WTC11 (cell line): ENCODE measurements at regions not wholly inside any gene's neighbourhood (a gene's known extent, or its start where the extent isn't known, plus 50 kb on each side); places are given as distances from the start of the nearest gene placed in this dataset.

ENCODE experiments used
- ATAC-seq: fragments of 200-7000 bp; cut with Tn5 transposase; 2 replicates; pipeline ENCODE4 v1.10.0; 2021; ENCODE audit warnings: mild to moderate bottlenecking, moderate library complexity
- CTCF ChIA-PET: fragments of 300-600 bp; sonication (Branson Sonifier 250); formaldehyde crosslinking; loops from one replicate; lab custom pipeline; 2021; ENCODE audit warnings: antibody characterized with exemption; lab: Charles Lee
- POLR2A ChIA-PET: fragments of 350-600 bp; sonication (Branson Sonifier 250); formaldehyde crosslinking; loops from one replicate; lab custom pipeline; 2021; ENCODE audit warnings: antibody characterized with exemption; lab: Charles Lee
- DNase-seq: peaks from one replicate; pipeline ENCODE4 v3.0.0; 2021; ENCODE audit warnings: low spot score
- H3K27ac Mint-ChIP-seq: 2 replicates; pipeline ENCODE4 v1.8.0; 2021; ENCODE audit warnings: mixed read lengths
- H3K27me3 Mint-ChIP-seq: 2 replicates; pipeline ENCODE4 v1.8.0; 2021; ENCODE audit warnings: low read depth, mild to moderate bottlenecking, moderate library complexity, mixed read lengths
- H3K36me3 Mint-ChIP-seq: 2 replicates; pipeline ENCODE4 v1.8.0; 2021; ENCODE audit warnings: mixed read lengths
- H3K4me1 Mint-ChIP-seq: 2 replicates; pipeline ENCODE4 v1.8.0; 2022; ENCODE audit warnings: mixed read lengths
- H3K4me3 Mint-ChIP-seq: 2 replicates; pipeline ENCODE4 v1.8.0; 2021; ENCODE audit warnings: mild to moderate bottlenecking, moderate library complexity, mixed read lengths
- H3K9me3 Mint-ChIP-seq: 2 replicates; pipeline ENCODE4 v1.8.0; 2021; ENCODE audit warnings: mixed read lengths
- AFF4 ChIP-seq: sonication (generic); formaldehyde crosslinking; IDR thresholded peaks from 2 replicates; pipeline ENCODE4 v1.8.1; 2023; ENCODE audit warnings: mild to moderate bottlenecking, missing genetic modification reagents, borderline replicate concordance
- ATF2 ChIP-seq: sonication (generic); formaldehyde crosslinking; IDR thresholded peaks from 2 replicates; pipeline ENCODE4 v1.8.1; 2022; ENCODE audit warnings: low read depth, missing genetic modification reagents, borderline replicate concordance
- ATF6 ChIP-seq: sonication (generic); formaldehyde crosslinking; IDR thresholded peaks from 2 replicates; pipeline ENCODE4 v1.8.1; 2023; ENCODE audit warnings: mild to moderate bottlenecking, missing genetic modification reagents
- CBFB ChIP-seq: sonication (generic); formaldehyde crosslinking; IDR thresholded peaks from 2 replicates; pipeline ENCODE4 v1.8.1; 2022; ENCODE audit warnings: mild to moderate bottlenecking, low read depth, missing genetic modification reagents
- CREB1 ChIP-seq: sonication (generic); formaldehyde crosslinking; IDR thresholded peaks from 2 replicates; pipeline ENCODE4 v1.8.0; 2023; ENCODE audit warnings: mild to moderate bottlenecking, missing genetic modification reagents
- EMX1 ChIP-seq: fragments of 250-450 bp; sonication (Bioruptor Pico); IDR thresholded peaks from 2 replicates; pipeline ENCODE4 v1.8.0; 2021; ENCODE audit warnings: mild to moderate bottlenecking
- FOXJ3 ChIP-seq: sonication (generic); formaldehyde crosslinking; IDR thresholded peaks from 2 replicates; pipeline ENCODE4 v1.9.0; 2021; ENCODE audit warnings: missing genetic modification reagents, mild to moderate bottlenecking, borderline replicate concordance
- GRHL2 ChIP-seq: fragments of 250-450 bp; sonication (Bioruptor Pico); IDR thresholded peaks from 2 replicates; pipeline ENCODE4 v1.8.0; 2022; ENCODE audit warnings: mild to moderate bottlenecking, moderate library complexity; ENCODE audit not compliant: insufficient replicate concordance, severe bottlenecking
- GTF2I ChIP-seq: fragments of 250-450 bp; sonication (Bioruptor Pico); conservative IDR thresholded peaks from 2 replicates; pipeline ENCODE4 v1.4.0; 2021; ENCODE audit warnings: mild to moderate bottlenecking
- HMGA2 ChIP-seq: fragments of 250-450 bp; sonication (Bioruptor Pico); IDR thresholded peaks from 2 replicates; pipeline ENCODE4 v1.4.0; 2021; ENCODE audit warnings: mild to moderate bottlenecking, moderate library complexity
- IRF1 ChIP-seq: sonication (generic); formaldehyde crosslinking; IDR thresholded peaks from 2 replicates; pipeline ENCODE4 v1.8.0; 2023; ENCODE audit warnings: missing genetic modification reagents
- NFE2L1 ChIP-seq: sonication (generic); formaldehyde crosslinking; IDR thresholded peaks from 2 replicates; pipeline ENCODE4 v1.8.1; 2023; ENCODE audit warnings: missing genetic modification reagents
- NR1H2 ChIP-seq: sonication (generic); formaldehyde crosslinking; IDR thresholded peaks from 2 replicates; pipeline ENCODE4 v1.9.0; 2021; ENCODE audit warnings: mild to moderate bottlenecking, moderate library complexity, missing genetic modification reagents
- NR3C1 ChIP-seq: sonication (generic); formaldehyde crosslinking; conservative IDR thresholded peaks from 2 replicates; pipeline ENCODE4 v1.8.1; 2023; ENCODE audit warnings: low read depth, mild to moderate bottlenecking, missing genetic modification reagents
- RORB ChIP-seq: fragments of 250-450 bp; sonication (Bioruptor Pico); IDR thresholded peaks from 2 replicates; pipeline ENCODE4 v1.9.0; 2021; ENCODE audit warnings: mild to moderate bottlenecking
- ZNF219 ChIP-seq: sonication (generic); formaldehyde crosslinking; IDR thresholded peaks from 2 replicates; pipeline ENCODE4 v1.8.0; 2023; ENCODE audit warnings: missing genetic modification reagents, mild to moderate bottlenecking, borderline replicate concordance
- ZNF263 ChIP-seq: sonication (generic); formaldehyde crosslinking; IDR thresholded peaks from 2 replicates; pipeline ENCODE4 v1.8.1; 2022; ENCODE audit warnings: low read depth, mild to moderate bottlenecking, moderate library complexity, missing genetic modification reagents
- TF ChIP-seq, protein P1 (sequence below): fragments of 250-450 bp; sonication (Bioruptor Pico); IDR thresholded peaks from 2 replicates; pipeline ENCODE4 v1.9.0; 2021; ENCODE audit warnings: mild to moderate bottlenecking, borderline replicate concordance
- TF ChIP-seq, protein P2 (sequence below): fragments of 250-450 bp; sonication (Bioruptor Pico); conservative IDR thresholded peaks from 2 replicates; pipeline ENCODE4 v1.9.0; 2021; ENCODE audit warnings: mild to moderate bottlenecking

GRCh38 chr10:10848488-10849111 is 169.1 kb upstream of the CELF2 start:
- peaks cover 4% of the 10 kb centered on the region; the same call in 1 of the 2 replicates for H3K4me1 Mint-ChIP-seq
- ChIA-PET POLR2A (no interaction called here), CTCF (interaction anchor here (0.5 kb wide), 1 partner anchor 1240 kb away, joined by 4 read pairs; no protein-coding TSS in a partner anchor)
- no peak overlapping the region for H3K4me3 Mint-ChIP-seq
- DNase-seq = no peak
- H3K27ac Mint-ChIP-seq = no peak overlapping the region
- peaks cover 4% of the 10 kb centered on the region for H3K9me3 Mint-ChIP-seq
- no peaks in the 10 kb centered on the region for H3K36me3 Mint-ChIP-seq
- H3K27me3 Mint-ChIP-seq = no peaks in the 10 kb centered on the region
- TF ChIP-seq HMGA2 (CRISPR knock-in tag) = no peak
- TF ChIP-seq CBFB (CRISPR knock-in tag) = no peak
- no peak for TF ChIP-seq ZNF263 (CRISPR knock-in tag)
- no peak for TF ChIP-seq AFF4 (CRISPR knock-in tag)
- TF ChIP-seq NR1H2 (CRISPR knock-in tag) = no peak
- no peak for TF ChIP-seq FOXJ3 (CRISPR knock-in tag)
- TF ChIP-seq EMX1 (CRISPR knock-in tag) = no peak
- TF ChIP-seq, protein P1, sequence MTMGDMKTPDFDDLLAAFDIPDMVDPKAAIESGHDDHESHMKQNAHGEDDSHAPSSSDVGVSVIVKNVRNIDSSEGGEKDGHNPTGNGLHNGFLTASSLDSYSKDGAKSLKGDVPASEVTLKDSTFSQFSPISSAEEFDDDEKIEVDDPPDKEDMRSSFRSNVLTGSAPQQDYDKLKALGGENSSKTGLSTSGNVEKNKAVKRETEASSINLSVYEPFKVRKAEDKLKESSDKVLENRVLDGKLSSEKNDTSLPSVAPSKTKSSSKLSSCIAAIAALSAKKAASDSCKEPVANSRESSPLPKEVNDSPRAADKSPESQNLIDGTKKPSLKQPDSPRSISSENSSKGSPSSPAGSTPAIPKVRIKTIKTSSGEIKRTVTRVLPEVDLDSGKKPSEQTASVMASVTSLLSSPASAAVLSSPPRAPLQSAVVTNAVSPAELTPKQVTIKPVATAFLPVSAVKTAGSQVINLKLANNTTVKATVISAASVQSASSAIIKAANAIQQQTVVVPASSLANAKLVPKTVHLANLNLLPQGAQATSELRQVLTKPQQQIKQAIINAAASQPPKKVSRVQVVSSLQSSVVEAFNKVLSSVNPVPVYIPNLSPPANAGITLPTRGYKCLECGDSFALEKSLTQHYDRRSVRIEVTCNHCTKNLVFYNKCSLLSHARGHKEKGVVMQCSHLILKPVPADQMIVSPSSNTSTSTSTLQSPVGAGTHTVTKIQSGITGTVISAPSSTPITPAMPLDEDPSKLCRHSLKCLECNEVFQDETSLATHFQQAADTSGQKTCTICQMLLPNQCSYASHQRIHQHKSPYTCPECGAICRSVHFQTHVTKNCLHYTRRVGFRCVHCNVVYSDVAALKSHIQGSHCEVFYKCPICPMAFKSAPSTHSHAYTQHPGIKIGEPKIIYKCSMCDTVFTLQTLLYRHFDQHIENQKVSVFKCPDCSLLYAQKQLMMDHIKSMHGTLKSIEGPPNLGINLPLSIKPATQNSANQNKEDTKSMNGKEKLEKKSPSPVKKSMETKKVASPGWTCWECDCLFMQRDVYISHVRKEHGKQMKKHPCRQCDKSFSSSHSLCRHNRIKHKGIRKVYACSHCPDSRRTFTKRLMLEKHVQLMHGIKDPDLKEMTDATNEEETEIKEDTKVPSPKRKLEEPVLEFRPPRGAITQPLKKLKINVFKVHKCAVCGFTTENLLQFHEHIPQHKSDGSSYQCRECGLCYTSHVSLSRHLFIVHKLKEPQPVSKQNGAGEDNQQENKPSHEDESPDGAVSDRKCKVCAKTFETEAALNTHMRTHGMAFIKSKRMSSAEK (CRISPR knock-in tag) = no peak
- no peak for TF ChIP-seq RORB (CRISPR knock-in tag)
- TF ChIP-seq ZNF219 (CRISPR knock-in tag) = no peak
- ATAC-seq = no peak

DNA sequence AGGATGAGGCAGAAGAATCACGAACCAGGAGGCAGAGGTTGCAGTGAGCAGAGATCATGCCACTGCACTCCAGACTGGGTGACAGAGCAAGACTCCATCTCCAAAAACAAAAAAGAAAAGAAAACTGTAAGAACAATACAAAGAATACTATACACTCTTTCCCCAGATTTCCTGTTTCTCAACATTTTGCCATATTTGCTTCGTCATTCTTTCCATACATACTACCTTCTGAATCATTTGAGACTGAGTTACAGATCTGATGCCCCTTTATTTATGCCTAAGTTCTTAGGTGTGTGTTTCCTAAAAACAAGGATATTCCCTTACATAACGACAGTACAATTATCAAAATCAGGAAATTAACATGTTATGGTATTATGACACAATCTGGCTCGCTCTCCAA is 168.4 kb upstream of the CELF2 start:
- H3K4me1 Mint-ChIP-seq = peaks cover 4% of the 10 kb centered on the region; the same call in 1 of the 2 replicates
- H3K9me3 Mint-ChIP-seq = peaks cover 4% of the 10 kb centered on the region
- no peak overlapping the region for H3K27ac Mint-ChIP-seq
- H3K27me3 Mint-ChIP-seq = no peaks in the 10 kb centered on the region
- POLR2A ChIA-PET = no interaction called here
- ATAC-seq (no peak), DNase-seq (no peak)
- H3K36me3 Mint-ChIP-seq = no peaks in the 10 kb centered on the region
- no peak overlapping the region for H3K4me3 Mint-ChIP-seq
- CTCF ChIA-PET = interaction anchor here (0.5 kb wide), 1 partner anchor 1241 kb away, joined by 4 read pairs; no protein-coding TSS in a partner anchor
- TF ChIP-seq ATF2 (CRISPR knock-in tag) = no peak
- TF ChIP-seq, protein P2, sequence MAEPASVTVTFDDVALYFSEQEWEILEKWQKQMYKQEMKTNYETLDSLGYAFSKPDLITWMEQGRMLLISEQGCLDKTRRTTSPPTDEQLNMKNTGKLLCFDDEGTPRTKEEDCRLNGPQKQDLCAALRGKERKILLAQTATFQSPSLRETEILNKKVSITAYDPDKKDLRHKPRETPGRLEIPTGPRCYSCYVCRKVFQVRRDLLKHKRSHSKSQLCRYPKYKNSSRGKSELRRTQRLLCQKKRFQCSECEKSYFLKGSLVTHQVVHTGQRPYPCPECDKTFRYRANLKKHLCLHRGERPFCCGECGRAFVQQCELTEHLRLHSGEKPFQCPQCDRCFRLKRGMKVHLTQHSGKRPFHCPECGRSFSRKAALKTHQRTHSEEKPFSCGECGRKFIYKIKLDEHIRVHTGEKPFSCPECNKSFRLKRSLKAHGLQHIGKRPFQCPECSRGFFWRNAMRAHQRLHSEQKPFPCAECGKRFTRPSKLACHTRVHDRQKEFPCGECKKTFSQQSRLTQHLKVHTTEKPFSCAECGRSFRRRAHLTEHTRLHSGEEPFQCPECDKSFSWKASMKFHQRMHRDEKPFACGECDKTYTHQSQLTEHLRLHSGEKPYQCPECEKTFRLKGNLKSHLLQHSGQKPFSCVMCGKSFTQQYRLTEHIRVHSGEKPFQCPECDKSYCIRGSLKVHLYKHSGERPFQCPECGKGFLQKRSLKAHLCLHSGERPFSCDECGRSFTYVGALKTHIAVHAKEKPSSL (CRISPR knock-in tag) = no peak
- TF ChIP-seq GTF2I (CRISPR knock-in tag) = no peak
- TF ChIP-seq ATF6 = no peak
- TF ChIP-seq IRF1 (CRISPR knock-in tag) = no peak
- no peak for TF ChIP-seq CREB1 (CRISPR knock-in tag)
- TF ChIP-seq NR3C1 = no peak
- no peak for TF ChIP-seq NR1H2 (CRISPR knock-in tag)
- no peak for TF ChIP-seq GRHL2 (CRISPR knock-in tag)
- no peak for TF ChIP-seq NFE2L1 (CRISPR knock-in tag)
- TF ChIP-seq RORB (CRISPR knock-in tag) = no peak
